GF-D8 (cell line): ENCODE measurements at regions not wholly inside any gene's neighbourhood (a gene's known extent, or its start where the extent isn't known, plus 50 kb on each side); places are given as distances from the start of the nearest gene placed in this dataset.
"Not testable (repeated sequence)": the region's sequence is repeated elsewhere in the genome, so short reads cannot be mapped to it uniquely, and the experiment has no call there.

Source experiments
- DNase-seq: peaks from one replicate; lab custom pipeline; 2025; lab: John Stamatoyannopoulos, UW

DNA sequence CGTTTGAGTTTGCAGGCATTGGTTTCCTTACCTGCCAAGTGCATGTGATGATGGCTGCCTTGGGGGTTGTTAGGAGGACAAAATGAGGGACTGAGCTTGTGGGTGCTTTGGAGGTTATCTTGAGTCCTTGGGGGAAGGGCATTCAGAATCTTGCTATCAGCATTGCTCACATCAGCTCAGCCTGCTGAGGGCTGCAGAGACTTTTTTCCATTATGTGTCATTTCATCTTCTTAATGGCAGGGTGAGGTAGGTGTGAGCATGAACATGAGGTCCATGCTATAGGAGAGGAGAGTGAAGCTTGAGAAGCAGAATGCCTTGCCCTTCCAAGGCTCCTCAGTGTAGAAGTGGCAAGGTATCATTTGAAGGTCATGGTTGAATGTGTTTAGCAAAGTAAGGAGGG is 112.3 kb downstream of the MIAT start:
- DNase-seq, result no peak

DNA sequence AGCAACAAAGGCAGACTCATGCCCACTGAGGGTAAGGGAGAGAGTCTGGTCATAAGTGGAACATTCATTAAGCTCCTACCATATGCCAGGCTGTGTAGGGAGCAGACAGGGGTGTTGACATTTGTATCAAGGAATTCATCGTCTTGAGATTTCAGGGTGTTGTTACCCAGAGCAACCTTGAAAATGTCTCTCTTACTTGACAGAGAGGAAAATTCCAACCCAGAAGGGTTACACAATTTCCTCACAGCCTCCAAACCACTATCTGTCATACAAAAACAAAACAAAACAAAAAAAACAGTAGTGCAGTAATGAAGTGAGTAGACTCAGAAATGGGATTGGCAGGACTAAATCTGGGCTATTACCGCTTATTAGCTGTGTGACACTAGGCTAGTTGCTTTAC is 113.2 kb downstream of the MIAT start:
- peak; percentile 20 for DNase-seq

DNA sequence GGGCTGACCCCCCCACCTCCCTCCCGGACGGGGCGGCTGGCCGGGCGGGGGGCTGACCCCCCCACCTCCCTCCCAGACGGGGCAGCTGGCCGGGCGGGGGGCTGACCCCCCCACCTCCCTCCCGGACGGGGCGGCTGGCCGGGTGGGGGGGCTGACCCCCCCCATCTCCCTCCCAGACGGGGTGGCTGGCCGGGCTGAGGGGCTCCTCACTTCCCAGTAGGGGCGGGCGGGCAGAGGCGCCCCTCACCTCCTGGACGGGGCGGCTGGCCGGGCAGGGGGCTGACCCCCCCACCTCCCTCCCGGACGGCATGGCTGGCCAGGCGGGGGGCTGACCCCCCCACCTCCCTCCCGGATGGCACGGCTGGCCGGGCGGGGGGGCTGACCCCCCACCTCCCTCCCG is 115.7 kb downstream of the MIAT start:
- DNase-seq, result not testable (repeated sequence)

DNA sequence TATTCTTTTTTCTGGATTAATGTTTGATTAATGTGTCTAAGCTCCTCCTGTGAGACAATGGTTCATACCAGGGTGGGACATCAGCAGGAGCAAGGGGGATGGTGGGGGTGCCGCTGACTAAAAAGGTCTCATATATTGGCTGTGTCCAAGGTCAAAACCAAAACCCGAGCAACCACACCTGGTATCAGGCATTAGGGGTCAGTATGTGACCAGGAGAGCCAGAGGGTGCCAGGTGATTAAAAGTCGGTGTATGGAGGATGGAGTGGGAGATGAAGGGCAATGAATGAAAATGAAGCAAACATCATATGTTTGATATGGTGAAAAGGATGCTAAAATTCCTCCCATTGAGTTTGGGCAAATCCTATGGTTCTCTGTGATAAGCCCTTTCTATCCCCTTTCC is 118.0 kb downstream of the MIAT start:
- no peak for DNase-seq

DNA sequence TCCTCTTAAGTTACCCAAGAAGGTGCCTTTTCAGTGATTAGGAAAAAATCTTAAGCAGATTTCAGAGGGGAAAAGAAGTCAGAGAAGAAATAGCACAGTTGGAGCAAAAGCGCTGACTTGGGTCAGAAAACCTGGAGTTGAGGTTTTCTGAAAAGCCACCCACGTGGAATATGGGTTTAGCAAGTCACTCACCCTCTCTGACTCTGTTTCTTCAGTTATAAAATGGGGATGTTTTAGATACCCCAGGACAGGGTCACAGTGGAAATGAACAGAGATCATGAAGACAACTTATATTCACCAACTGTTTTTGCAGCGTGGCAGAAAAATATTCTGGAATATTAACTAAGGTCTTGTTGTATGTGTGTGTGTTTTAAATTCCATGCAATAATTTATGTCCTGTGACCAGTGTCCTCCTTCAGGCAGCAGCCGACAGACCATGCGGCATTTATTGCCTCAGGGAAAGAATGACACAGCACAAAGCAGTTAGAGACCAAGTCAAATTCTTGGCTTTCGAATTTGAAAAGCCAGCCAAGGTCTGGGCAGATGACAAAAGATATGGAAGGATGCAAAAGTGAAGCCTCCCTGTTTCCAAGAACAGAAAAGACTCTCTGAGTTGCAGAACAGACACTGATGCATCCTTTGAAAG is 119.9 kb downstream of the MIAT start:
- no peak for DNase-seq

GRCh38 chr22:26778372-26778771 is 121.0 kb downstream of the MIAT start:
- no peak for DNase-seq

- no peak for DNase-seq
These were observed 121.7 kb downstream of the MIAT start for GRCh38 chr22:26779108-26779507.

DNA sequence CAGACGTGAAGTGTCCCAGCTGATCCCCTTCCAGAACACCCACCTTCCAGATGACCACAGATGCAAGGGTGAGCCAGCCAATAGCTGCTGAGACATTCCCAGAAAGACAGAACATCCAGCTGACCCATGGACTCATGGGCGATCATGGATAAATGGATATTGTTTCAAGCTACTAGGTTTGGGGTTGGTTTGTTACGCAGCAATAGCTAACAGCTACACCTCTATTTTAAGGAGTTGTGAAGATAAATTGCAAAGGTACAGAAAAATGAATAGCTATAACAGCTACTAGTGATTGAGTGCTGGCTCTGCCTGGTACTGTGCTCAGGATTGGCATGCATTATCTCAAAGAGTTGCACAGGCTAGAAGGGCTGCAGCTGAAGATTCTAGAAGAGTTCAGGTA is 122.5 kb downstream of the MIAT start:
- DNase-seq, result no peak

- DNase-seq, result no peak
These were observed 123.1 kb downstream of the MIAT start for GRCh38 chr22:26780521-26780920.

GRCh38 chr22:26781062-26781461 is 123.7 kb downstream of the MIAT start:
- DNase-seq, result no peak

DNA sequence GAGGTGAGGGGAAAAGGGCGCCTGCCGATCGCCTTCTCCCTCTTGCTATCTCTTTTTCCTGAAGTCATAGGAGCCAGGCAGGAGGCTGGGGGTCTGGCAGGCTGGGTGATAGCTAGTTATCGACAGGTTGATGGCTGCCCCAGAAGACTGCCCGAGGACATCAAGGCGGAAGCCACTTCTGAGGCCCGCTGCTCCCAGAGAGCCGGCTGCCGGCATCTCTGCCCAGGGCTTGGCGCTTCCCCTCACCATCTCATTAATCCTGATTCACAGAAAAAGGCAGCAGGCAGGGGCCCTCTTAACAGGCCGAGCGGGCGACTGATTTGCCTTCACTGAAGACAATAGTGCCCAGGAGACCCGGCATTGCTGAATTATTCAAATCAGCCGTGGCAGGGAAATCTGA is 124.2 kb downstream of the MIAT start:
- no peak for DNase-seq

- DNase-seq, result no peak
These were observed 126.5 kb downstream of the MIAT start for GRCh38 chr22:26783885-26784284.

DNA sequence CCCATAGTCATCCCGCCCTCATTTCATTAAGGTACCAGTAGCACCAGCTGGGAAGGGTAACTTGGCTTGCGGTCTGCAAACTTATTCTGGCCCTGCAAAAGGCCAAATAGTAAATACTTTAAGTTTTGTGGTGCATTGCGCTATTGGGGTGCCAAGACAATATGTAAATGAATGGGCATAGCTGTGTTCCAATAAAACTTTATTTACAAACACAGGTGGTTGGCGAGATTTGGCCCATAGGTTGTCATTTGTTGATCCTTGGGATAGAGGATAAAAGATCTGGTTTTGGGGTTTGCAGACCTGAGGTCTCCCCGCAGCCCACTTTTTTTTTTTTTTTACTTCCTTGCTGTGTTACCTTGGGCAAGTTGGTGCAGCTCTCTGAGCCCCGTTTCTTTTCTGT is 127.4 kb downstream of the MIAT start:
- DNase-seq, result no peak

GRCh38 chr22:26785932-26786331 is 128.5 kb downstream of the MIAT start:
- DNase-seq, result no peak

DNA sequence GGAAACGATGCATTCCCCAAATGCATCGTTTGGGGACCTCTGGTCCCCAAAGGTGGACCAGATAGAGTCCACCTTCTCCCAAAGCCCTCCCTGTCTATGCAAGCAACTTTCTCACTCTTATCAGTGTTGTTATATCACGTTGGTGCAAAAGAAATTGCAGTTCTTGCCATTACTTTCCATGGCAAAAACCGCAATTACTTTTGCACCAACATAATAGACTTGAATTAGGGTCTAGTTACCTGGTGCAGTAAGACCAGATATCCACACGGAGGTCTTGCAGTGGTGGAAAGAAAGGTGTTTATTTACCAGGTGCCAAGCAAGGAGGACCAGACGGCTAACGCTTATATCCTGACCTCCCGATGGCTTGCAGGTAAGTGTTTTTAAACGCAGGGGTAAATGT is 129.0 kb downstream of the MIAT start:
- DNase-seq, result no peak

GRCh38 chr22:26789951-26790350 is 132.6 kb downstream of the MIAT start:
- no peak for DNase-seq

DNA sequence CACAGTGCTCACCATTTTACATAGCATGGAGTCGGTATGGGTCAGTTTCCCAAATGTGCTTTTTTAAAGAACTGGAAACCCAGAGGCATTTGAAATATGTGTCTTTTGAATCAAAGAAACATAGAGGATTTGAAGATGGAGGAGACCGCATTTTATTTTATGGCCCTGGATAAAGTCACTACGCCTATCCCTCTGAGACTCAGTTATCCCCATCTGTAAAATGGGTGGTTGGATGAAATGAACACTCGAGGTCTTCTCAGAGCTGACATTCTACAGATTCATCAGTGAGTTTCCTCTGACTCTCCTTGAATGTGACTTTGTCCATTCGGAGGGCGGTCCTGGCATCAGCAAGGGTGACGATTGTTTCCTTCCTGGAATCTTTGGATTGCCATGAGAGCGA is 135.1 kb downstream of the MIAT start:
- DNase-seq, result no peak

GRCh38 chr22:26796785-26797184 is 139.4 kb downstream of the MIAT start:
- no peak for DNase-seq

DNA sequence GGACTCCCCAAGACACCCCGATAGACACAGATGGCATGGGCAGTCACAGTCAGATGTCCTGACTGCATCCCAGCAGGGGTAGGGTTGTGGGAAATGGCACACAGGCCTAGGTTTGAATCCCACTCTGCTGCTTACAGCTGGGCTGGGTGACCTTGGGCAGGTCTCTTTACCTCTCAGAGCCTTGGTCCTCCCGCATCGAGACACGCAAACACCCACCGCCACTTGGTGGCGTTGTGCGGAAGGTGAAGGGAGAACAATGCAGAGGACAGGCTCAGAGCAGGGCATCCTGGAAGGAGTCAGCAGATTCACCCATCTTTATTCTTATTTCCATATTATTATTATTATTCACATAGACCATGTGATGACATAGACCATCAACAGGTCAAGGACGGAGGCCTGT is 140.5 kb downstream of the MIAT start:
- DNase-seq, result no peak

GRCh38 chr22:26798462-26799065 is 141.2 kb downstream of the MIAT start:
- no peak for DNase-seq

GRCh38 chr22:26800858-26801257 is 143.5 kb downstream of the MIAT start:
- no peak for DNase-seq

DNA sequence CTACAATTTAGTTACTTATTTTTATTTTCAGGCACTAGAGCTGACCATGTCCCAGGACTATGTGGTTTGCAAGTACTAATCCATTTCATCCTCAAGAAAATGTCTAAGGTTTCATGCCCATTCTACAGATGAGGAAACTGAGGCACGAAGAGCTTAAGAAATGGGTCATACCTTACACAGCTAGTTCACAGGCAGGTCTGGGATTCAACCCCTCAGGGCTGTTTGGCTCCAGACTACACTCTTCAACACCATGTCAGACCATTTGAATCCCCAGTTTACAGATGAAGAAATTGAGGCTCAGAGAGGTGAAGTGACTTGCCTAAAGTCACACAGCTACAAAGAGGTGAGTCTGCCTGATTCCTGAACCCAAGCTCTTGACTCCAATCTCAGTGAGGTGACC is 144.1 kb downstream of the MIAT start:
- DNase-seq, result no peak

- no peak for DNase-seq
These were observed 146.9 kb downstream of the MIAT start for GRCh38 chr22:26804315-26804714.

GRCh38 chr22:26804911-26805539 is 147.6 kb downstream of the MIAT start:
- DNase-seq, result no peak
